ENCODE measurements at regions not wholly inside any gene's neighbourhood (a gene's known extent, or its start where the extent isn't known, plus 50 kb on each side); places are given as distances from the start of the nearest gene placed in this dataset.

DNA sequence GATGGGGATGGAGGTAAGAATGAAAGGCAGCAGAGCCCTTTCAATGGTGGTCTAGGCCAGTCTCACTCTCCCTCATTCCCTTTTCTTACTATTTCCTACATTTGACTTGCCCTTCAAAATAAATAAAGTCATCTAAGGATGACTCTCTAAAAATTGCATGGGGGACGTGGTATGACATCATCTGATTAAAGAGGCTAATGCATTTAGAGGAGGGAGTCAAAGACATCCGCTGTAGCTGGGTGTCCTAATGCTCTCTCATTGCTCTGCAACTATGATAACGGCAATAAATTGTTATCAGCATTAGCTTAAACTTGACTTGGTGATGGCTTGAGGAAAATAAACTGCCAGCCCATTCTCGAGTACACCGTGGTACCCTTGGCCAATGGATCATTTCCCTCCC lies 225.6 kb upstream of the PBX1 start:
- no peak for DNase-seq

DNA sequence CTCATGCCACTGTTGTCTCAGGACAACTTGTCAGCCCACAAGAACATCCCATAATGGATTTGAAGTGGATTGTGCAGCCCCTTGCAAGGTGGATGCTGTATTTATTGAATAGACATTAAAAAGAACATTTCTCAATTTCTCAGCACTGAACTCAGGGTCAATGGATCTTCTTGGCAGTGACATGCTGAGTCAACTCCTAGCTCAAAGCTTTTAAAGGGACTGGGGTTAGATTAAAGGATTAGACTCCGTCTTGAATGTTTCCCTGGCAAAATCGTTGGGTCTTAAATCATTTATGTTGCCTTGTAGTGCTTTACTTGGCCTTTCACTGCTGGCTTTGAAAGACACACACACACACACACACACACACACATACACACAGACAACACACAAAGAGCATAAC lies 221.6 kb upstream of the PBX1 start:
- DNase-seq: no peak

- DNase-seq: no peak
These were observed 221.1 kb upstream of the PBX1 start for GRCh38 chr1:164337885-164338284.

DNA sequence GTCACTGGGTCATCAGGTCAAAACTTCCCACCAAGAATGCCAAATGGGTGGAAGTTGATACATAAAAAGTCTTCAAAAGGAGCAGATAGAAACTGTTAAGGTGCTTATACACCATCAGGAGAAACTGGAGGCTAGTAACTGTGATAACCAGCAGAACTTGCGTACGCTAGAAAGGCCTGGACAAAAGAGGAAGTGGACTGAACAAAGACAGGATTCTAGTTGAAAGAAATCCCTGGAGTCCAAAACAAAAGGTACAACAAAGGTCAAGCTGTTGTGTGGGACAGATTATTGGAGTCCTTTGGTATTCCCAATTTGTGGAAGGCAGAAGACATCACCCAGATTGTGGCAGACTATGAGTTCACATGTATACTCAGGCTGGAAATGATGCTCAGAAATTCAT lies 215.8 kb upstream of the PBX1 start:
- no peak for DNase-seq

- DNase-seq: no peak
These were observed 211.0 kb upstream of the PBX1 start for GRCh38 chr1:164347980-164348379.

DNA sequence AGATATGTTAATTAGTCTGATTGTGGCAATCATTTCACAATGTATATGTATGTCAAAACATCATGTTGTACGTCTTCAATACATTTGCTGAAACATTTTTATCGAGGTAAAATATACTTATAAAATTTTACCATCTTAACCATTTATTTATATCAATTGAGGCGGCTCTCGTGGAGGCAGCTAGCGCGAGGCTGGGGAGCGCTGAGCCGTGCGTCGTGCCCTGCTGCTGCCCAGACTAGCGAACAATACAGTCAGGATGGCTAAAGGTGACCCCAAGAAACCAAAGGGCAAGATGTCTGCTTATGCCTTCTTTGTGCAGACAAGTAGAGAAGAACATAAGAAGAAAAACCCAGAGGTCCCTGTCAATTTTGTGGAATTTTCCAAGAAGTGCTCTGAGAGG lies 202.5 kb upstream of the PBX1 start:
- no peak for DNase-seq

DNA sequence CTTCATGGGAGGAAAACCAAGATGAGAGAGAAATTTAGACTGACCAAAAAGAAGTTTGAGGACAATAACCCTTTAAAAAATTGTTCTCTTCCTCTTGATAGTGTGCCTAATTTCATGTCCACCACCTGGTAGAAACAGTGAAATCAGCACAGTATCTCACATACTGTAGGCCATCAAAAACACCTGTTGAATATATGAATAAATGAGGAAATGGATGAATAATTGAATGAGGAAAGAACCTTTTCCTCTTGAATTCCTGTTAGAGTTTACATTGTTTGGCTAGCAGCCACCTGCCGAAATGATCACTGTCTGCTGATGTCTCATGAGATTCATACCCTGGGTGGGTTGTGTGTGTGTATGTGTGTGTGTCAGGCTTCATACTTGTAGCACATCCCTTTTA lies 198.7 kb upstream of the PBX1 start:
- DNase-seq: no peak

DNA sequence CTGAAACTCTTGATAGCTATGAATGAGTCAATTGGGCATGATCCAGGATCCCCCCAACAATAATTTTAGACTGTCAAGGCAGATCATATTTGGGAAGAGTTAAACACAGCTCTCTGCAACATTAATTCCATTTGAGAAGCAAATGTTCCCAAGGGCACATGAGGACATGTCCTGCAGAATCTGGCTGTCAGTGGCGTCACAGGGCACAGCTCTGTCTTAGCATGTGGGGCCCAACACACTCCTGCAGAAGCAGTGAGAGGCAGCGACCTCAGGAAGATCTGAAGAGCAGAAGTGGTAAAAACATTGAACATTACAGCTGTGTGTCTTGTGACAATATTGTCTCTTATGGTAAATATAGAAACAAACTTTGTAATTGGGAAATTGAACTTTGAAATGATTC lies 197.1 kb upstream of the PBX1 start:
- no peak for DNase-seq

DNA sequence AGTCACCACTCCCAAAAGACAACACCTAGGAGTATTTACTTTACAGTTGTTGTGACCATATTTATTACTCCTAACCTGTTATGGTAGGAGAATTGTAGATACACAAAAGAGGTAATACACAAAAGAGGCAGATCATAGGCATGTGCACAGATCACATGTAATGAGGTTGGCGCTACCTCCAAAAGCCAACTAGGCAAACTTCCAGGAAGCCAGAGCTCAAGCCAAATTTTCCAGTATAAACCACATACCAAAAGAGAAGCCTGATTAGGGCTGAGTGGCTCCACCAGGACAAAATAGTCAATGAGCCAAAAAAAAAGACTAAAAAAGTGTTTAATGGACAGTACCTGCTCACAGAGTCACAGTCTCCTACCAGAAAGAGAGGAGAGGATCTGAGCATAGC lies 195.0 kb upstream of the PBX1 start:
- DNase-seq: no peak

DNA sequence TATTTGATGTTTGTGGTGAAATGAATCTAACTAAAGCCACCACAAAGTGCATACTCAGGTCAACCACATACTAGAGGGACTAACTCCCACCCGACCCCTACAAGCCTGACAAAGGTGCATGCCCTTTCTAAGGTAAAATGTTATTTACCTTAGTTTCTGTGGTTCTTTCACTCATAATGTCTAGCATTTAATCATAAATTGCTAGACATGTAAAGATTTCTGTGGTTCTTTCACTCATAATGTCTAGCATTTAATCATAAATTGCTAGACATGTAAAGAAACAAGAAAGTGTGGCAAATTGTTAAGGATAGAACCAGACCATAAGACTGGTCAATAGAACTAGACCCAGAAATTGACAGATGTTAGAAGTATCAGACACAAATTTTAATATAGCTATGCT lies 193.0 kb upstream of the PBX1 start:
- no peak for DNase-seq

GRCh38 chr1:164369698-164370365 lies 189.2 kb upstream of the PBX1 start:
- DNase-seq: no peak

GRCh38 chr1:164380893-164381292 lies 178.1 kb upstream of the PBX1 start:
- peak; percentile 81 for DNase-seq

- DNase-seq: no peak
These were observed 176.6 kb upstream of the PBX1 start for GRCh38 chr1:164382384-164382783.

DNA sequence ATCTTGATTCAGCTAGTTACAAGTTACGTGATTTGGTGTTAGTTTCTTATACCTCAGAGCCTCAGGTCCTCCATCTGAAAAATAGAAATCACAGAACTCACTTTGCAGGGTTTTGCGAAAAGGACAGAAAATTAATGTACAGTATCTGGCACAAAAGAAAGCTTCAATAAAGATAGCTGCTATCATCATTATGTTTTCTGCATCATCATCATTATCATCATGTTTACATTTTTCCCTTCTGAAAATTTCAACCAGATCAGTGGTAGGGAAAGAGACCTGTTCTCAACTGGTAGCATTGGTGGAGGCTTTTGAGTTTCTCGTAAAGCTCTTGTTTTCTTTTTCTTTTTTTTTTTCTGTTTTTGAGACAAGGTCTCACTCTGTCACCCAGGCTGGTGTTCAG lies 174.7 kb upstream of the PBX1 start:
- no peak for DNase-seq

GRCh38 chr1:164417016-164417704 lies 141.8 kb upstream of the PBX1 start:
- DNase-seq: no peak

DNA sequence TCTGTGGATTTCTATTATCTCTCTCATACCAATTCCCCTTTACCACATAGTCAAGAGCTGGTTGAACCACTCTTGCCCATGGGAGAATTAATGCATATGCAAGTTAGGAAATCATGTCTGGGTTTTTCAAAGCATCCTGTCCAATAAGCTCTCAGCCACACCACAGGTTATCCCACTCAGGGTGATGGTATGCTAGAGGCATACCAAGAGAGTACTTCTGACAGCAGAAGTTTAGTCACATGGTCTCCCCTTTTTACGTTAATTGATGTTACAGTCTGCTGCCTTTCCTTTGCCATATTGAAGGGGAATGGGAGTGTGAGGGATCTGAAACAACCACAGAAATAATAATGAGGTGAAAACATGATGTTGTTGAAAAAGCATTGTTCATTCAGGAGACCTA lies 135.8 kb upstream of the PBX1 start:
- peak; percentile 56 for DNase-seq

DNA sequence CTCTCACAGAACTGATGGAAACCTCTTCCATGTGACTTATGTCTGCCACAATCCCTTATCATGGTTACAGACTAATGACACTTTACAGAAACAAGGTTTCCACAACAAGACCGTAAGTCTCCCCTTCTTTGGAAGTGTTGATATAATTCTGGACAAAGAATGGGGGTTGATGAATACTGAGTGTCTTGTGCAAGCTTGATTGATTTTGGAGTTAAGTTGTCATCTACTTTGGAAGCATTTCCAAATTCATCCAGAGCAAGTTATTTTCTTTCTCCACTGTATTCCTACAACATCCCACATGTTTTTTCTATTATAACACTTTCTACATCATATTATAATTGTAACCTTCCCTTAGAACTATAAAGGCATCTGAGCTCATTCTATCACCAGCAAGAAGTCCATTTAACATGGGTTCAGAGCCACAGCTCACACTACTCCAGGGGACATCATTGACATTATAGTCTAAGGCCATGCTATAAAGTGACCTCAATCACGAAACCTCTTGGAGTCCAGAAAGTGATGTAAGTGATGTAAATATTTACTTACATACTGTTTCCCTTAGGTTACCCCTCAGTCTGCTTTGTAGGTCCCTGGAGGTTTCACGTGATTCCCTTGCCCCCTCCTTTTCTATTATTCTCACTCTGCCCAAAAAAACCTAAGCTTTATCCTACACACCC lies 125.7 kb upstream of the PBX1 start:
- peak; percentile 13 for DNase-seq

DNA sequence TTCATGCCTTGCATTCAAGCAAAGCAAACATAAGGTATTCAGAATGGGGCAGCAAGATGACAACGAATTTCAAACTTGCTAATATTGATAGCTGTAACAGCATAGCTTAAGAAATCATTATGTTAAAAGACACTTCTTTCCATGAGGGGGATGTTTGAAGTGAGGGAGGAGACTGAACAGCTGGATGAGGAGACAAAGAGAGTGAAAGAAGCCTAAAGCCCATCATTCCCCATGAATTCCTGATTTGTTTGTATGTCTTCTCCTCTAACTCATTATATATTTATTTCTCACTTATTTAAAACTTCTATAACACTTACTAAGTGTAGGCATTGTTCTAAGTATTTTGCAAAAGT lies 125.2 kb upstream of the PBX1 start:
- DNase-seq: no peak

DNA sequence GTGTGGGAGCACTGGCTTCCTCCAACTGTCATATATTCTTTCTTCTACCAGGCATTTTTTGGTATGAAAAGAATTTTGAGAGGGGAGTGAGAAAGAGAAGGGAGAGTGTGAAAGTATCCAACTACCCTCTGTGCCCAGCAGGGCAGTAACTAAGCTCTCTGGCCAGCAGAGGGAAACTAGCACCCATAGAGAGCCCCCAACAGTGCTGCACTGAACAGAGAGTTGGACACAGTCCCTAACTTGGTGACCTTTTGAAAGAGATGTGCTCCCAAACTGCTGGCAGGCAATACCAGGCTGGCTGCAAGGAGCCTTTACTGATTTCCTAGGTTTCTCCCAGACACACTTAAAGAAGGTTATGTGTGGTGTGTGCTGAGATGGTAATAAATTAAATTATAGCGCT lies 118.8 kb upstream of the PBX1 start:
- DNase-seq: peak; percentile 30

GRCh38 chr1:164443166-164443565 lies 115.8 kb upstream of the PBX1 start:
- DNase-seq: no peak

DNA sequence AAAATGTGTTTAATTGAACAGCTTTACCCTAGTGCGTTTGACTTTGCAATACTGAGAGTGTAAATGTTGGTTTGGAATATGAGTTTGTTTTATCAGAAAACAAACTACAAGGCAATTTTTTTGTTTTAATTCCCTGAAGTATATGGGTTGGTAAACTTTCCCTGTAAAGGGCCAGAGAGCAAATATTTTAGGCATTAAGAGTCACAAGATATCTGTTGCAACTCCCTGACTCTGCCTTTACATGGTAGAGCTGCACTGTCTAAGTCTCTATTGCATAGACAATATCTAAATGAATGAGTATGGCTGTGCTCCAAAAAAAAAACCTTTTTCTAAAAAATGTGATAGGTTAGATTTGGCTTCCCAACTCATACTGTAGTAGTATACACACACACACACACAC lies 115.1 kb upstream of the PBX1 start:
- no peak for DNase-seq

- DNase-seq: no peak
These were observed 113.0 kb upstream of the PBX1 start for GRCh38 chr1:164446020-164446419.

DNA sequence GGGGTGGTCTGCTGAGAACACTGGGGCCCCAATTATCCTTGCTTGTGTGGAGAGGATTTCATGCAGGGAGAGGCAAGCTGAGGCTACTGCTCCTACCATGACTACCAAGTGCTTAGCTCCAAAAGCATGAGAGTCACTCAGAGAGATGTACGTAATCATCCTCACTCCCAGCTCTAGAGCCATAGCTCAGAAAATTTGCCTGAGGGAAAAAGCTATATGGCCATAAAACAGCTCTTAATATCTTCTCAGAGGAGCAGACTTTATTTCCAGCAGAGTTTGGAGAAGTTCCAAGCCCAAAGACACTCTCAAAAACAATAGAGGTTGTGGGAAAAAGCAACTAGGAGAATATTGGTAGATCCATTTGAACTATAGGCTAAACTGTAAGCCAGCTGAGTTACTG lies 106.4 kb upstream of the PBX1 start:
- DNase-seq: no peak

- DNase-seq: no peak
These were observed 102.7 kb upstream of the PBX1 start for GRCh38 chr1:164456272-164456671.
